Stimulated activated CD4-positive, alpha-beta T cell treated with anti-CD3 and anti-CD28 coated beads, TNF-alpha, amount 100 ng/mL, for 48 hours (primary cell): ENCODE measurements at regions not wholly inside any gene's neighbourhood (a gene's known extent, or its start where the extent isn't known, plus 50 kb on each side); places are given as distances from the start of the nearest gene placed in this dataset.

Source experiments
- DNase-seq, 3 donors: peaks; one replicate each; pipeline ENCODE4 v3.0.0-alpha.2; 2020; ENCODE audit warnings: low read depth in 3 of 3

GRCh38 chr2:196439760-196440159, 199.8 kb upstream of the CCDC150 start:
- no peak for DNase-seq

GRCh38 chr2:196440413-196440812, 199.1 kb upstream of the CCDC150 start:
- DNase-seq = no peak

- no peak for DNase-seq
Measured at GRCh38 chr2:196441527-196441926, 198.0 kb upstream of the CCDC150 start.

GRCh38 chr2:196442211-196442610, 197.3 kb upstream of the CCDC150 start:
- DNase-seq = no peak

- no peak for DNase-seq
Measured at GRCh38 chr2:196444442-196444841, 195.1 kb upstream of the CCDC150 start.

- DNase-seq = no peak
Measured at GRCh38 chr2:196445991-196446390, 193.5 kb upstream of the CCDC150 start.

- DNase-seq = no peak
Measured at GRCh38 chr2:196448407-196449079, 191.0 kb upstream of the CCDC150 start.

GRCh38 chr2:196449083-196449482, 190.4 kb upstream of the CCDC150 start:
- no peak for DNase-seq

GRCh38 chr2:196452758-196453157, 186.8 kb upstream of the CCDC150 start:
- DNase-seq = no peak

- peak in 2 of 3 donors; percentile 18 to 24 for DNase-seq
Measured at GRCh38 chr2:196453613-196454047, 185.9 kb upstream of the CCDC150 start.

GRCh38 chr2:196454492-196454891, 185.0 kb upstream of the CCDC150 start:
- no peak for DNase-seq

- no peak for DNase-seq
Measured at GRCh38 chr2:196459539-196459938, 180.0 kb upstream of the CCDC150 start.

- no peak for DNase-seq
Measured at GRCh38 chr2:196463706-196464105, 175.8 kb upstream of the CCDC150 start.

GRCh38 chr2:196464311-196464710, 175.2 kb upstream of the CCDC150 start:
- DNase-seq = no peak

GRCh38 chr2:196466581-196466980, 172.9 kb upstream of the CCDC150 start:
- no peak for DNase-seq

- no peak for DNase-seq
Measured at GRCh38 chr2:196468394-196468793, 171.1 kb upstream of the CCDC150 start.

GRCh38 chr2:196473617-196474016, 165.9 kb upstream of the CCDC150 start:
- DNase-seq = no peak

- DNase-seq = no peak
Measured at GRCh38 chr2:196475611-196476010, 163.9 kb upstream of the CCDC150 start.

GRCh38 chr2:196478588-196478987, 160.9 kb upstream of the CCDC150 start:
- DNase-seq = no peak

GRCh38 chr2:196479350-196479749, 160.2 kb upstream of the CCDC150 start:
- DNase-seq = no peak

- no peak for DNase-seq
Measured at GRCh38 chr2:196480653-196481323, 158.7 kb upstream of the CCDC150 start.

- no peak for DNase-seq
Measured at GRCh38 chr2:196481324-196481697, 158.2 kb upstream of the CCDC150 start.
